CD4-positive, alpha-beta T cell (primary cell): ENCODE measurements at regions not wholly inside any gene's neighbourhood (a gene's known extent, or its start where the extent isn't known, plus 50 kb on each side); places are given as distances from the start of the nearest gene placed in this dataset.

Experiments used
- ATAC-seq: fragments of 200-7000 bp; cut with Tn5 transposase; one replicate; pipeline ENCODE4 v1.10.0; 2022; ENCODE audit warnings: mild to moderate bottlenecking; ENCODE audit not compliant: poor library complexity
- CTCF ChIA-PET: fragments of 350-600 bp; sonication (Branson Sonifier 250); formaldehyde crosslinking; loops from one replicate; lab custom pipeline; 2021; ENCODE audit warnings: antibody characterized with exemption, inconsistent platforms; lab: Charles Lee
- POLR2A ChIA-PET: fragments of 350-600 bp; sonication (Branson Sonifier 250); formaldehyde crosslinking; loops from one replicate; lab custom pipeline; 2021; ENCODE audit warnings: antibody characterized with exemption, inconsistent platforms; lab: Charles Lee
- DNase-seq, 14 experiments: peaks; one replicate each; pipeline ENCODE4 v3.0.0-alpha.2; 2013 to 2020; ENCODE audit warnings: mixed read lengths in 2 of 14
- H3K27ac ChIP-seq, 2 donors: one replicate each; pipeline versions ENCODE4 v1.5.1 to v1.7.0; 2013; ENCODE audit warnings: low read length in 2 of 2, low read depth in 1 of 2, mild to moderate bottlenecking in 1 of 2
- H3K27me3 ChIP-seq, 2 experiments: 1 replicate in 1 of 2; 2 replicates in 1 of 2; pipeline versions ENCODE4 v1.6.1 to v1.7.0; 2013; ENCODE audit warnings: low read length in 2 of 2, control low read depth in 1 of 2, mild to moderate bottlenecking in 1 of 2, moderate library complexity in 1 of 2; ENCODE audit not compliant: insufficient read depth in 2 of 2, control insufficient read depth in 1 of 2
- H3K36me3 ChIP-seq: one replicate; pipeline ENCODE4 v1.6.1; 2013; ENCODE audit warnings: low read length, control low read depth; ENCODE audit not compliant: insufficient read depth
- H3K4me1 ChIP-seq: one replicate; pipeline ENCODE4 v1.6.1; 2013; ENCODE audit warnings: low read length, control low read depth; ENCODE audit not compliant: insufficient read depth
- H3K4me3 ChIP-seq: one replicate; pipeline ENCODE4 v1.5.1; 2013; ENCODE audit warnings: mild to moderate bottlenecking, low read length, moderate library complexity
- H3K9me3 ChIP-seq, 2 experiments: 1 replicate in 1 of 2; 2 replicates in 1 of 2; pipeline versions ENCODE4 v1.6.1 to v1.7.0; 2013; ENCODE audit warnings: low read length in 2 of 2, mild to moderate bottlenecking in 2 of 2, control low read depth in 1 of 2, moderate library complexity in 1 of 2; ENCODE audit not compliant: control insufficient read depth in 1 of 2, insufficient read depth in 1 of 2
- H3K27ac Mint-ChIP-seq: one replicate; pipeline ENCODE4 v1.8.0; 2020; ENCODE audit warnings: mixed read lengths
- H3K27me3 Mint-ChIP-seq: one replicate; pipeline ENCODE4 v1.8.0; 2021; ENCODE audit warnings: mixed read lengths
- H3K36me3 Mint-ChIP-seq: one replicate; pipeline ENCODE4 v1.8.0; 2021; ENCODE audit warnings: low read depth, mixed read lengths
- H3K4me1 Mint-ChIP-seq: one replicate; pipeline ENCODE4 v1.8.0; 2021; ENCODE audit warnings: low read depth, mixed read lengths
- H3K4me3 Mint-ChIP-seq: one replicate; pipeline ENCODE4 v1.8.0; 2020; ENCODE audit warnings: mild to moderate bottlenecking, mixed read lengths
- H3K9me3 Mint-ChIP-seq: one replicate; pipeline ENCODE4 v1.8.0; 2020; ENCODE audit warnings: mixed read lengths
- CTCF ChIP-seq: fragments of 200-600 bp; IDR thresholded peaks from one replicate; pipeline ENCODE4 v1.8.0; 2022; ENCODE audit warnings: antibody characterized with exemption, mild to moderate bottlenecking
- intact Hi-C, 2 experiments: fragments of 100-400 bp; cut with DNase I in 1 of 2; cut with micrococcal nuclease in 1 of 2; formaldehyde crosslinking; loops; one replicate each; pipeline versions ENCODE4 v1.15.1 to v1.9.0; 2023 to 2025; cut with DNase I, micrococcal nuclease

DNA sequence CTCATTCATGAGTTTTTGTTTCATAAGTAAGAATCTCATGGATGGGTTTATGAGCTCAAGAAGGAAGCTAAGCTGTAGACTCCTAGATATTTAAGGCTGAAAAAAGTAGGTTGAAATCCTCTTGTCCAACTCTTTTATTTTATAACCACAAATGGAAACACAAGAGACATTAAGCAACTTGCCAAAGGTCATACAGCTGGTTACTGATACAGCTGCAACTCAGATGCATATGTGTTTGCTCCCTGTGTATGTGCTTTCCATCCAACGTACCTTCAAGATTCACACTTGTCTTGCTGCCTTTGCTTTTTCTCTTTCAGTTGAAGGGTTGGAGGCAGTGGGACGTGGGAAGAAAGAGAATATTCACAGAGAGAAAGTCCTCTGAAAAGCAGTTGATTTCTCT is 153.5 kb upstream of the STMND1 start:
- H3K9me3 ChIP-seq, result no peaks in the 10 kb centered on the region
- H3K27ac ChIP-seq, result no peak overlapping the region
- Mint-ChIP-seq H3K4me1 (no peaks in the 10 kb centered on the region), H3K27me3 (peaks cover 30% of the 10 kb centered on the region), H3K4me3 (no peak overlapping the region), H3K36me3 (no peaks in the 10 kb centered on the region), H3K9me3 (no peaks in the 10 kb centered on the region), H3K27ac (no peak overlapping the region)
- ATAC-seq, result no peak
- CTCF ChIA-PET, result no interaction called here
- POLR2A ChIA-PET, result no interaction called here
- no peak overlapping the region for H3K4me3 ChIP-seq
- no peaks in the 10 kb centered on the region for H3K27me3 ChIP-seq
- no peaks in the 10 kb centered on the region for H3K4me1 ChIP-seq
- DNase-seq, result no peak
- intact Hi-C loops, result no loop called here
- no peaks in the 10 kb centered on the region for H3K36me3 ChIP-seq
- no peak for TF ChIP-seq CTCF

DNA sequence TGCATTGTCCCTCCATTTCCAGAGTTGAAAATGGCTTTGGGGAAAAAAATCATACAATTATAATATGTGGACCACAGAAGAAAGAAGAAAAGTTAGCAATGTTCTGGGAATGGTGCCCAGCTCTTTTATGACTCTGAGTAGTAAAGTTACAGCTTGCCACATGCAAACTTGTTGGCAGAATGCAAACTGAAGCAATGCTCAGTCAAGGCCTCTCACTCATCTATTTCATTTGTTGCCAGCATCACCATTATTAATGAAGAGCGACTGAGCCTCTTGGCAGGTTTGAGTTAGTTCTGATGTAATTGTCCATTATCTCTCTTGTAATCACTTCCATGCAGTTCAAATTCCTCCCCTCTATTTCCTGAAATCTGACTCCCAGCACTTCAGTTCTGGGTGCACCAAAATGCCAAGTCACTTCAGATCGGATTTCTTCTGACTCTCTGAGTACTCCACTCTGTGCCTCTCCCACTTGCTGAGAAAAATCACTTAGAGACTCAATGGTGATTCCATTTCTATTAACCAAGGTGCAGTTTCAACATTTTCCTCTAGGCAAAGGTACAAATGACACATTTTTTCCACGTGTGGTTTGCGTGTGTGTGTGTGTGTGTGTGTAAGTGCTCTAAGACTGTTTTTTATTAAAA is 154.4 kb upstream of the STMND1 start:
- Mint-ChIP-seq H3K9me3 (no peaks in the 10 kb centered on the region), H3K4me3 (no peak overlapping the region), H3K4me1 (no peaks in the 10 kb centered on the region), H3K27me3 (peaks cover 22% of the 10 kb centered on the region), H3K27ac (no peak overlapping the region), H3K36me3 (no peaks in the 10 kb centered on the region)
- ChIA-PET CTCF (no interaction called here), POLR2A (no interaction called here)
- Histone ChIP-seq H3K36me3 (no peaks in the 10 kb centered on the region), H3K4me3 (no peak overlapping the region), H3K27ac (no peak overlapping the region), H3K4me1 (no peaks in the 10 kb centered on the region), H3K9me3 (no peaks in the 10 kb centered on the region), H3K27me3 (no peaks in the 10 kb centered on the region)
- ATAC-seq (no peak), DNase-seq (peak in 1 of 14 experiments; percentile 16)
- intact Hi-C loops, result no loop called here
- TF ChIP-seq CTCF, result no peak

GRCh38 chr6:16944596-16944995 is 157.3 kb upstream of the STMND1 start:
- H3K36me3 Mint-ChIP-seq, result no peaks in the 10 kb centered on the region
- Histone ChIP-seq H3K4me1 (no peaks in the 10 kb centered on the region), H3K9me3 (no peaks in the 10 kb centered on the region), H3K27me3 (peaks cover 0 to 5% of the 10 kb centered on the region in 2 experiments), H3K27ac (no peak overlapping the region), H3K36me3 (no peaks in the 10 kb centered on the region), H3K4me3 (no peak overlapping the region)
- H3K4me1 Mint-ChIP-seq, result no peaks in the 10 kb centered on the region
- intact Hi-C loops, result no loop called here
- H3K4me3 Mint-ChIP-seq, result no peak overlapping the region
- ChIA-PET POLR2A (no interaction called here), CTCF (interaction anchor here (0.7 to 1.9 kb wide), 2 partner anchors 9 kb away, joined by 3 to 5 read pairs; no protein-coding TSS in a partner anchor)
- DNase-seq (no peak), ATAC-seq (no peak)
- H3K27me3 Mint-ChIP-seq, result peaks cover 27% of the 10 kb centered on the region
- H3K27ac Mint-ChIP-seq, result no peak overlapping the region
- TF ChIP-seq CTCF, result no peak
- H3K9me3 Mint-ChIP-seq, result no peaks in the 10 kb centered on the region
